ENCODE measurements at regions not wholly inside any gene's neighbourhood (a gene's known extent, or its start where the extent isn't known, plus 50 kb on each side); places are given as distances from the start of the nearest gene placed in this dataset.

DNA sequence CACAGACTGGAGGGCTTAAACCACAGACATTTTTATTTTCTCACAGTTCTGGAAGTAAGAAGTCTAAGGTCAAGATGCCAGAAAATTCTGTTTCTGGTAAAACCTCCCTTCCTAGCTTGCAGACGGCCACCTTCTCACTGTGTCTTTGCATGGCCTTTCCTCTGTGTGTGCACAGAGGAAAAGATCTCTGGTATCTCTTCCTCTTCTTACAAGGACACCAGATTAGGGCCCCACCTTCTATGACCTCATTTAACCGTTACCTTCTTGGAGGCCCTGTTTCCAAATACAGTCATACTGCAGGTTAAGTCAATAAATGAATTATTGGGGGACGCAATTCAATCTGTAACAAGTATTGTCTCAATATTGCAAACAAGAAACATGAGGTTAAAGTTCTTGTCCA, 63.0 kb upstream of the PRDX6 start:
- peak; percentile 27; the same call in 1 of the 2 replicates for TF ChIP-seq MAX (IDR thresholded peaks at IDR 0.05; ENCODE audit: low read depth, low read length)
- TF ChIP-seq NFYB (IDR thresholded peaks at IDR 0.05; ENCODE audit: insufficient read depth, low read depth, low read length), result no peak
- TF ChIP-seq GABPA (IDR thresholded peaks at IDR 0.05; ENCODE audit: low read depth), result no peak
- no peak for TF ChIP-seq MYC (IDR thresholded peaks at IDR 0.05; ENCODE audit: insufficient read depth, insufficient read length, insufficient replicate concordance, low read length, severe bottlenecking)
- TF ChIP-seq NR2C2 (IDR thresholded peaks at IDR 0.05; ENCODE audit: borderline replicate concordance, control insufficient read depth, insufficient read length, low read depth), result no peak

Data from GM12878 (cell line).